ENCODE measurements at regions not wholly inside any gene's neighbourhood (a gene's known extent, or its start where the extent isn't known, plus 50 kb on each side); places are given as distances from the start of the nearest gene placed in this dataset.

GRCh38 chr5:58255970-58256369, 203.9 kb downstream of the PLK2 start:
- TF ChIP-seq POLR2A (IDR thresholded peaks at IDR 0.05) (no peak), POLR2AphosphoS5 (IDR thresholded peaks at IDR 0.05) (no peak), CTCF (IDR thresholded peaks at IDR 0.05) (no peak)

All from breast epithelium (tissue), 3 donors.